Stomach (tissue), 4 donors: ENCODE measurements at regions not wholly inside any gene's neighbourhood (a gene's known extent, or its start where the extent isn't known, plus 50 kb on each side); places are given as distances from the start of the nearest gene placed in this dataset.

ENCODE experiments used
- CTCF ChIP-seq, 7 experiments: fragments of 450-650 bp in 4 of 7; fragments of 200-600 bp in 3 of 7; sonication (generic) in 3 of 7; IDR thresholded peaks; one replicate each; pipeline ENCODE4 v1.5.1; 2016 to 2019; ENCODE audit warnings: antibody characterized with exemption in 7 of 7, control low read depth in 2 of 7, mild to moderate bottlenecking in 1 of 7
- POLR2A ChIP-seq, 4 donors: fragments of 450-650 bp; IDR thresholded peaks; one replicate each; pipeline ENCODE4 v1.6.1; 2016; ENCODE audit warnings: antibody characterized with exemption in 4 of 4, control low read depth in 2 of 4, mild to moderate bottlenecking in 1 of 4, moderate library complexity in 1 of 4

GRCh38 chr6:118746825-118747174, 95.4 kb upstream of the CEP85L start:
- TF ChIP-seq CTCF (IDR thresholded peaks at IDR 0.05) (no peak), POLR2A (IDR thresholded peaks at IDR 0.05) (no peak)
